ENCODE measurements at regions not wholly inside any gene's neighbourhood (a gene's known extent, or its start where the extent isn't known, plus 50 kb on each side); places are given as distances from the start of the nearest gene placed in this dataset.

DNA sequence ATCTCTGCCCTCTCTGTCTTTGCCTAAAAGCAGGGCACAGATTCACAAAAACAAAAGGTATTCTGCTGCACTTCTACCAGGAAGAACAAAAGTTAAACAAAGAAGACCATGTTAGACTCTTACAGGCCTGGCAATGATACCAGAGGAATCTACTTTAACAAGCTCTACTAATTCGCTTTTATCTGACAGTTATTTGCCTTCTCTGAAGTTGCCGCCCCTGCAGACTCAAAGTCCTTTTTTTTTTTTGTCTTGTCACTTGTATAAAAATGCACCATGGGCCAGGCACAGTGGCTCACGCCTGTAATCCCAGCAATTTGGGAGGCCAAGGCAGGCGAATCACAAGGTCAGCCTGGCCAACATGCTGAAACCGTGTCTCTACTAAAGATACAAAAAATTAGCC is 176.5 kb upstream of the UBL3 start:
- no peak for DNase-seq

DNA sequence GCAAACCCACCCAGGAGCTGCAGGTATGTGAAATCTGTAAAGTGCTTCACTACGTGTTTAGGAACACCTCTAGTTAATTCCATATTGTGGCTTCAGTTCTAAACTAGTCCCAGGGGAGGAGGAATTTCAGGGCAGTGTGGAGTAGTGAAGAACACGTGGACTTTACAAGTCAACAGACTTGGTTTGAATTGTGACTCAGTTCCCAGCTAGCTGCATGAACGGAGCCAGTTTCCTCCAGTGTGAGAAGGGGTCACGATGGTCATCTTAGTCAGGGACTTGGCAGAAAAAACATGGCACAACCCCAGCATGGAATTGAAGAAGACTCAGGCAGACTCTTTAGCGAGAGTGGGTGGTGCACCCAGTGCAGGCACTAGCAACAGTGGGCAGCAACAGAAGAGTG is 175.7 kb upstream of the UBL3 start:
- no peak for DNase-seq

DNA sequence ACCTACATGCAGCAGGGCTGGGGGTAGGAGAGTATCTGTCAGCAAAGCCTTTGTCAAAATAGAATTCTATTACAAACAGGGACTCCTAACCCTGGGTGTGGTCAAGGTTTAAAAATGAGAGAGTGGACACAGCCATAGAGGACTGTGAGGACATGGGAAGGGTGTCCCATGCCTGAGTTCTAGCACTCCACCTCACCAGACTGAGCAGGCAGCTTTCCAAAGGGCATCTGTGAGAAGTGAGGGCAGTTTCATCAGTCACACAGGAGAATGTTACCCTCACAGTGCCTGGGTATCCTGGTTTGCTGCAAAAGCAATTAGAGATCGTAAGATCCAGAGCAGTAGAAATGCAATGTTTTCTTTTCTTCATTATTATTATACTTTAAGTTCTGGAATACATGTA is 174.9 kb upstream of the UBL3 start:
- DNase-seq, result no peak

DNA sequence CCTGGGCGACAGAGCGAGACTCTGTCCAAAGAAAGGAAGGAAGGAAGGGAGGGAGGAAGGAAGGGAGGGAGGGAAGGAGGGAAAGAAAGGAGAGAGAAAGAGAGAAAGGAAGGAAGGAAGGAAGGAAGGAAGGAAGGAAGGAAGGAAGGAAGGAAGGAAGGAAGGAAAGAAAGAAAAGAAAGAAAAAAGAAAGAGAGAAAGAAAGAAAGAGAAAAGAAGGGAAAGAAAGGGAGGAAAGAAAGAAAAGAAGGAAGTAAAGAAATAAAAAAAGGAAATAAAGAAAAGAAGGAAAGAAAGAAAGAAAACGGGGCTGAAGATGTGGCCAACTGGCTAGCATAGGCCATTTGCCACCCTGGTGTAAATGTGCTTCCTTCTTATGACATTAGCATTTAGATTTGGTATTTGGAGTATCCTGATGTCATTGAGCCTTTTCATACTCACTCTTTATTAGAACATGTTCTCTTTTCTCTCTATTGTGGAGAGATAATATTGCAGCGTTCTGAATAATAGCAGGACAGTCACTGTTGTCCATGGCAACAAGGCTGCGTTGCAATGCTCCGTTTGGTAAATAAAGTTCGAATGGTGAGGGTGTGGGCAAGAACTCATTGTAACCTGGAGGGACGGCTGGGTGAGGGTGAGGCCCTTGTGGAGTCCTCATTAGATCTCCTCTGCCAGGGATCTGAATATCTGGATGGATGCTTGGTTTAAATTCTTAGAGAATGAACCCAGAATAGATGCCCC is 173.9 kb upstream of the UBL3 start:
- DNase-seq, result no peak

DNA sequence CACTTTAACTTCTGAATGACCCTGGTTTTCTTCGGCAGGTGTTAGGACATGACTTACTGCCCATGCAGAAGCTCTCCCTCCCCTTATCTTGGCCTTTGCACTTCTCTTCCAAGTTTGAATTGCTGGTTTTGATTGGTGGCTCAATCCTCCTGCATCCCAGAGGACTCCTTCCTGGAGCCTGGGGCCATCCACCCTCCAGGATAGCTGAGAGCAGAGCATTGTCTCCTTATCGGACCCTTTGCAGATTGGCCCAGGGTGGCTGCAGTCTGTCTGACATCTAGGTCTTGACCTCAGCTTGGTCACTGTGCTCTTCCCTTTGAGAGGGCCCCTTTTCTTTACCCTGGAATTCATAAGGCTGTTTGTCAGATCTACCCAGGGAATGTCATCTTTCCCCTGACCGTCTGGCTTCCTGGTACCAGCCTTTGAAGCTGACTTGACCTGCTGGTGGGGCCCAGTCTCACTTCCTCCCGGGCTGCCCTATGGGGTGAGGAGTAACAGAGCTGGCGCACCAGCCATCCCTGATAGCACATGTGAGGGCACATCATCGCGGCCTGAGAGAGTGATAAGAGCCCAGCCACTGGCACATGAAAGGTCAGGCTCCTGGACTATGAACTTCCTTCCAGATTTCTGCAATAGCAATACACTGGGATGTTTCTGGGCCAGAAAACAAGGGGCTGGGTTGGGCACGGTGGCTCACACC is 172.9 kb upstream of the UBL3 start:
- no peak for DNase-seq

DNA sequence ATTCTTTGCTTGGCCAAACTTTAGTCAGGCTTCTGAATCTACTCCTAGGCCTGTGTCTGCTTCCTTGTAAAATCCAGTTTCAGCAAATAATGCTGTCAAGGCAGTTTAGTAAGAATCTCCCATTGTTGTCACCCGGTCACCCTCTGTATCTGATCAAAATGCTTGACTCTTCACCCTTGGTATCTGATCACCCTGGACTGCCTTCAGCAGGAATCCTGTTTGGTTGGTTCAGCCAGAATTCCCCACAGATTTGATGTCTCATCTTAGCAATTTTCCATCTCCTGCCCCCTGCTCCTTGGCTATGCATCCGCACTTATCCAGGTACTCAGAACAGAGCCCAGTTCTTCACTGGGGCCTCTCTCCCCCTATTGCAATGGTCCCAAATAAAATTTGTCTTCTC is 172.4 kb upstream of the UBL3 start:
- no peak for DNase-seq

DNA sequence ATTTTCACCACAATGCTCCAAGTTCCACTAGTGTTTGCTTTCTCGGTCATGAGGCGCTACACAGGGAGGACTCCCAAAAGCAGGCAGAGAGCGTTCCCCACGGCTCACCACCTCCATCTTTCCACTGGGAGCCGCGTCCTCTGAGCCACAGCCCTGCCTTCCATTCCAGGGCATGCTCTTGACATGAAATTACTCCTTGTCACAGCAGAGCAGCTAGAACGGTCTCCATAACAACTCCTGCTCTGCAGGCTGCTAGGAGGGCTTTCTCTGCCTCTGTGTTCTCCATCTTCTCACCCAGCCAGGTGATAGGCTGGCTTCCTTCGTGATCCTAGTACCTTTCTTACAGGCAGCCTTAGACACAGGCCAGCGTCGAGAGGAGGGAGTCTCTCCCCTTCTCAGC is 171.8 kb upstream of the UBL3 start:
- no peak for DNase-seq

DNA sequence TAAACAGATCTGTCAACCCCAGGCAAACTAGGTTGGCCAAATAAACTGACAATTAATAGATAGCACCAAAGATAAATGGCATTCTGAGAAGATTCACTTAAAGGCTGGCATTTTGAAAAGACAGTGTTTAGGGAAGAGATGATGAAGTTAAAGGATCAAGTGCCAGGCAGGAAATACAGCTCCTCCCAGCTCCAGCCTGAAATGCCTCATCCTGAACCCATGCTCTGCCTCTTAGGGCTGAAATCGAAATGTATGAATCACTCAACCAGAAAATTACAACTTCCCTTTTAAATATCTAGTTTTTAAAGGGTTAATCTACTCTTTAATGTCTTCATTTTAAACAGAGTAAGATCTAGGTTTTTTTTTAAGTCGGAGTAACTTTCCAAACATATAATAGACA is 171.2 kb upstream of the UBL3 start:
- no peak for DNase-seq

DNA sequence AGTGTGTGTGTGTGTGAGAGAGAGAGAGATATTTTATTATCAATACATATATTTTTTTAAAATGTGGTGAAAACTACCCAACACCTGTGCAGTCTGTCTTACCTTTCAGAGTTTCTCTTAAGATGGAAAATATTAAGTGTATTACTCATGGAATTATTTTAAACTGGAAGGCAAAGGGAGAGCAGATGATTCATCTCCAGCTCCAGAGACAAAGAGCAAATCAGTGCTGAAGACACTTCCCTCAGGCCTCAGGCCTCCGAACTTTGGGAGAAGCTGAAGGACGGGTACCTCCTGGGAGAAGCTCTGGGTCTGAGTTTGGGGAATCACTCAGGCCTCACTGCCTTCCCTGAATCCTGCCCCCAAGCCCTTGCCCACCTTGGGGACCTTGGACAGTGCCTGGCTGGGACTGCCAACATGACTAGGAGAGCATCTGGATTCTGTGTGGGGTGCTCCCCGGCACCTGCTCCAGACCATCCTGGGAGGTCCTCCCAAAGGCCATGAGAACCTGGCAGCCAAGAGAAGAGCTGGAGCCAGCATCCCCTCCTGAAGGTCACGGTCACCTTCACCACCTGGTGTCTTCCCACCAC is 170.4 kb upstream of the UBL3 start:
- DNase-seq, result no peak

DNA sequence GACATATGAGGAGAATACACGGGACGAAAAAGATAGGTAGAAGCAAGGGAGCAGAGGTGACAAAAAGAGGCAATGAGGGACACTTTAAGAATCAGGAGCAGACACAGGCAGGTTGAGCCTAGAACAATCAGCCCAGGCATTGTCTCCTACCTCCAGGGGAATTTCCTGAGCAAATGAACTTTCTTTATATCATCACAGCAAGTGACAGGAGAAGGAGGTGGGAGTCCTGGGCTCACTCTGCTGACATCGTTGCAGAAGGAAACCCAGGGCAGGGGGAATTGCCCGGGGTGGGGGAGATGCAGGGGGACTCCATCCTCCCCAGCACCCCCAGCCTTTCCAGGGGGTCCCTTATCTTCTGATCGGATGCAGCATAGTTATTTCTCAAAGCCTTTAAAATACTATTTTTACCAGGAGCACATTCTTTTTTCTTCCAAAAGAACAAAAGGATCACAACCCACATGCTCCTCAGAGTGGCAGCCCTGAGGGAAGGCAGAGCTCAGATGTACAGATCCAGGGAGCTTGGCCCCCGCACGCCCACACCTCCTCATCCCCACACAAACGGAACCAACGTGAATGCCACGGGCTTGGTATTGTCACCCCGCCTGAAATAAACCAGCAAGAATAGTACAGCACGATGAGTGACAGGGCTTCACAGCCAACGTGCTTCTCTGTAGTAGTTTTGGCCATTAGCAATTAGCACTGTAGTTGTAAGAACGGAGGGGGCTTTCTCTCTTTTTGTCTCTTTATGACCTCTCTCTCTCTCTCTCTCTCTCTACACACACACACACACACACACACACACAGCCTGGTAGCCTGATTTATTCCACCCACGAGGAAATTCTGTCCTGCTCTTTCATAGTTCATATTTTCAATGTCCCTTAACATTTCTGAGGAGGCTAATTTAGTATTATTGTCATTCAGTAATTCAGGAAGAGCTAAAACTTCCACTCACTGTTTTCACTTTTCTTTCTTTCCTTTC is 169.5 kb upstream of the UBL3 start:
- no peak for DNase-seq

DNA sequence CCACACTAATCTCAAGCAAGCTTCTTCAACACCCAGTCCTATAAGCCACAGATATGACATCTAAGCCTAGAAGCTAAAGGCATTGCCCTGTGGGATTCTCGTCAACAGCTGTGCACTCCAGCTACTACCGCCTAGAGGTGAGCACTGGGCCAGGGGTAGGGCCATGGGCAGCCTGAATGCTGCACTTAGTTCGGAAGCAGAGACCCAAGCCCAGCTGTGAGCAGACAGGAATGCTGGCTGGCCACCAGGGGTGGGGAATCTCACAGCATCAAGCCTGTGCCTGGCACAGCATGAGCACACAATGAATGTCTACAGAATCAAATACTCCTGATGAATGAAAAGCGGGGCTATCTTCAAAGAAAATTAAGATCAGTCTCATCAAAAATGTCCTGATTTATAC is 167.5 kb upstream of the UBL3 start:
- DNase-seq, result no peak

DNA sequence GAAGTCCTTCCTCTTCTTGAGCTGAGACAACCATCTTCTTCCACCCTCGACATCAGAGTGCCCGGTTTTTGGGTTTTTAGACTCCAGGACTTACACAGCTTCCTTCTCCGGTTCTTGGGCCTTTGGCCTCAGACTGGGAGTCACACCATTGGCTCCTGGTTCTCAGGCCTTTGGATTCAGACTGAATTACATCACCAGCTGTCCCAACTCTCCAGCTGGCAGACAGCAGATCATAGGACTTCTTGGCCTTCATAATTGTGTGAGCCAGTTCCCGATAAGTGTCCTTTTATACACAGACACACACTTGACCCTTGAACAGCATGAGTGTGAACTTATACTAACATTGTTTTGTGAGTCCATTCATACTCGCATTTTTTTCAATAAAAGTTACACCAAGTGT is 166.0 kb upstream of the UBL3 start:
- no peak for DNase-seq

DNA sequence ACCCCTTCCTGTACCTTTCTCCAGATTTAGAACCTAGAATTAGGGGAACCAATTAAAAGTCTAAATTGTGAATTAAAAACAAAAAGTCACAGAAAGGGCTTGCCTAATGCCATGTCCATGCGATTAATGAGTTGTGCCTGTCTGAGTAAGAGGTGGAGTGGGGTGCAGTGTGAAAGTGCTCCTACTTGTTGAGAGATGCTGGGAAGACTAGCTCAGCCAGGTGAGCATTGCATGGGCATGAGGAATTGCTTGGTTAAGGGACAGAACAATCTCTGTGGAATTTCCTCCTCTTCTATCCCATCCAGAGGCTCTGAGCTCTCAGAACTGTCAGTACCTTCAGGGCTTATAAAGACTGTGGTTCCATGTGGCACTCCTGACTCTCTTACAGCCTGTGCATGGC is 159.0 kb upstream of the UBL3 start:
- DNase-seq, result no peak

DNA sequence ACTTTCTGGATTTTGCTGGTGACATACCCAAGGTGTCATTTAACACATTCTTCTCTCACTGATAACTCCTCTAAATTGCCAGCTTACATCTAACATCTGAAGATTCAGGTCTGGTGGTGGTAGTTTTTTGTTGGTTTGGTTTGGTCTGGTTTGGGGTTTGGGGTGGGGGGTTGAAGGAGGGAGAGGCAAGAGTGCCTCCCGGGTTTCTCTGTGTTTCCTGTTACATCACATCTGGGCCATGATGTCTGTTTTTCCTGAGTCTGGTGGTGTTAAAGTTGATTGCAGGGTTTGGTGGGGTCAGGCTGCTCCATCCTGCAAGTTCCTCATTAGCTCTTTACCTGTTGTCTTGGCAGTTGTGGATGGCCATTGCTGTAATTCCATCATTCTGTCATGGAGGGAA is 155.8 kb upstream of the UBL3 start:
- DNase-seq, result no peak

DNA sequence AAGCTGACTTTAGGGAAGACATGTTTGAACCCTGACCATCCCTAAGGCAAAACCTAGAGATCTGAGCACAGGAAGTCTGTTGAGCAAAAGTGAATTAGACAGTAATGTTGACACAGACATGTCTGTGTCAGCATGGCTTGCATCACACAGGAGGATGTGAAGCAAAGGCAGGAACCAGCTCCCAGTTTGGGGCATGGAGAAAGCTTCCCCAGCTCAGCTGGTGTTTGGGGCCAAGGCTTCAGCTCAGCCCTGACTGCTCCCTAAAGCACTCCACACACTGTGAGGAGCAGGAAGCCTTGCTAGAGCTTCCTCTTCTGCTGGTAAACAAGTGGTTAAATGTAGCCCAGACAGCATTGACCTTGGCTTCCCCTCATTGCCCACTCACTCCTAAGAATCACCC is 153.8 kb upstream of the UBL3 start:
- DNase-seq, result no peak

DNA sequence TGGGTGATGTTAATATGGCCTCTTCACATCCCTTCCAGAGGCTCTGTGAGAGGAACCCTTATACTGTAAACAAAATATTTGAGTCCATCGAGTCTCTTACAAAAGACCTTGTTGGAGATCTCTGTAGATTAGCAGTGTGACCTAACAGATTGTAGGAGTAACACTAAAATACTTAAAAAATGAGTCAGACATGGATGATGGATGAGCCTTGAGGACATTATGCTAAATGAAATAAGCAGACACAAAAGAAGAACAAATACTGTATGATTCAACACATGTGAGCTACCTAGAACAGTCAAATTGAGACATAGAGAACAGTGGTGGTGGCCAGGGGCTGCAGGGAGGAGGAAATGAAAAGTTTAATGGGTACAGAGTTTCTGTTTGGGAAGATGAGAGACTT is 152.2 kb upstream of the UBL3 start:
- no peak for DNase-seq

DNA sequence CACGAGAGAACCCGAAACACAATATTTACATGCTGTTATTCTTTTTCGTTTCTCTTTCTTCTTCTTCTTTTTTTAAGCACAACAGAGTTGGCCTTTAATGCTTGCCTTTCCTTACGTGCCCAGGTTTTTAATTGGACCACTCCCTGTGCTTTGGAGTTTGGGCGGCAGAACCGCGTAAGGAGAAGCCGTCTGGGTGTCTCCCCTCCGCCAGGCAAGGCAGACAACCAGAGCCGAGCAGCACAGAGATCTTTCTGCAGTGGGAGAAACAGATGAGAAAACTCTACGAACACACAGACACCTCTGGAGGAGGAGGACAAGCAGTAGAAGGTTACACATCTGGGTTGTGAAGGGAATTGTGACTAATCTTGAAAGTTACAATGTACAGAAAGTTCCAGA is 150.0 kb upstream of the UBL3 start:
- DNase-seq, result no peak

DNA sequence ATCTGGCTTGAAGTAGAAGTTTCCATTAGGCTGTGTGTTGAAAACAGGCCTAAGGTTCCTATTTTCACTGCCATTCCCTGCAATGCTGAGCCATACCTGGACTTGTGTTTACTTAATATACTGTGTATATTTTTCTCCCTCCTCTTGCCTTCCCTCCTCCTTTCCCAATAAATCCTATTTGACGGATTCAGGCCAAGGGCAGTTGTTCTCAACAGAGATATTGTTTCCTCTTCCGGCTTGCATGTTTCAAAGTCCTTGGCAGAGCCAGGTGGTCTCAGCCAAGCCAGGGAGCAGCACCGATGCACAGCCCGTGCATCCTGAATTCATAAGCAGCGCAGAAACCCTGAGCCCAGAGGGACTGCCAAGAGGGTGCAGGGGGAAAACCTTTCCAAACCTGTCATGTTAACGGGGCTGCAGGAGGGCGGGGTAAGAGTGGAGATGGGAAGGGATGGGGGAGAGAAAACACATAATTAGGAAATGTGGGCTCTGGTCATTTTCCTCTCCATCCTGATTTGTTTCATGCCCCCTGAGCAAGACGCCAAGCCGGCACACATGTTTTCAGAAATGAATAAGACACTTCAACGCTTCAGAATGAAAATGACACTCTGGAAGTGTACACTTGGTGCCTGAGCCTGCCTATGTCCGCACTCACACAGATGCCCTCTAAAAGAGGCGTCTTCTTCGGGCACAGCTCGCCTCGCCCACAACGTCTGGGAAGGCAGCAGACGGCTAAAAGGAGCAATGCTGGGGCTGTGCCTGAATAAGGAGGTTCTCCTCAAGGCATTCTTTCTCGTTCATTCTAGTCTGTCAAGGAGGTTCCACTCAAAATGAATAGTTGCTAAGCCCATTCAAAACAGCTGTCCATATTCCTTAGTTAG is 149.3 kb upstream of the UBL3 start:
- DNase-seq, result no peak

DNA sequence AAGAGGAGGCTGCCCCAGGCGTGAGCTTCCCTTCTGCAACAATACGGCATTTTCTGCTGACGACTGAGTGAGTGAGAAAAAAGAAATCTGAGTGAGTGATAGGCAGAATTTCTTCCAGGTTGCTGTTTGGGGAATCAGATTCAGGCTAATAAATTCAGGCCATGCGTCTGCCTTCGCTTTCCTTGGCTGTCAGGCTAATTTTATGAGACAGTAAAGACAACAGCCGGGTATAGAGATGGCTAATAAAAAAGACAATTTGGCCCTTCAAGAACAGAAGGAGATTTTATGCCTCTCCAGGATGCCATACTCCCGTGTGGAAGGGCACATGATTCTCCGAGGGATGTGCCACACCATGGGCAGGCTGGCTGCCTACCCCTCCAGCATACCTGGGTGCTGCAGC is 145.9 kb upstream of the UBL3 start:
- DNase-seq, result no peak

DNA sequence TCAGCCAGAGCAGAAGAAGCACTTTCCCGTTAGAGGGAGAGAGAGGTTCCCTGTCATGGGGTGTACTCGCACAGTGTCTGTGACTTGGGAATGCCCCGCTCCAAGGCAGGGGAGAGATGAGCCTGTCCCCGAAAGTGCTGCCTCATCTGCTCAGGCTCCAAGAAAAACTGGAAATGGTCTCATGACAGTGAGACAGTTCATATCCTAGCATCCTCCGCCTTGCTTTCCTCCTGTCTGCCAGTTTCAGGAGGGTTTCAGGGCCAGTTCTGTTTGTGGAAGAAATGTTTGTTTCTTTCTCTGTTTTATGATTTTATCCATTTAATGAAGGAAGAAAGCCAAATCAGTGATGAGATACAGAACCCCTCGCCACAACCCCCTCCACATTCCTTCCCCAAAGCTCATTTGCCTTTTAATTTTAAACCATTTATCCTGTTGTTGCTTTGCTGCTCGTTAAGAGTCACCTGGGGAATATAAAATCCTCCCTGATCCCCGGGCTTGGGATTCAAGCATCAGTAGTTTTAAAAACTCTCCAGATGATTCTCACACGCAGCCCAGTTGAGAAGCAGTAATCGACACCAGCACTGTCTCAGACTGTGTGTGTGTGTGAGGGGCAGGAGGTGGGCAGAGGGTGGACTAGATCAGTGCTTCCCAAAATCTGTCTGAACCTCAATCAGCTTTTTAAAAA is 144.6 kb upstream of the UBL3 start:
- no peak for DNase-seq

DNA sequence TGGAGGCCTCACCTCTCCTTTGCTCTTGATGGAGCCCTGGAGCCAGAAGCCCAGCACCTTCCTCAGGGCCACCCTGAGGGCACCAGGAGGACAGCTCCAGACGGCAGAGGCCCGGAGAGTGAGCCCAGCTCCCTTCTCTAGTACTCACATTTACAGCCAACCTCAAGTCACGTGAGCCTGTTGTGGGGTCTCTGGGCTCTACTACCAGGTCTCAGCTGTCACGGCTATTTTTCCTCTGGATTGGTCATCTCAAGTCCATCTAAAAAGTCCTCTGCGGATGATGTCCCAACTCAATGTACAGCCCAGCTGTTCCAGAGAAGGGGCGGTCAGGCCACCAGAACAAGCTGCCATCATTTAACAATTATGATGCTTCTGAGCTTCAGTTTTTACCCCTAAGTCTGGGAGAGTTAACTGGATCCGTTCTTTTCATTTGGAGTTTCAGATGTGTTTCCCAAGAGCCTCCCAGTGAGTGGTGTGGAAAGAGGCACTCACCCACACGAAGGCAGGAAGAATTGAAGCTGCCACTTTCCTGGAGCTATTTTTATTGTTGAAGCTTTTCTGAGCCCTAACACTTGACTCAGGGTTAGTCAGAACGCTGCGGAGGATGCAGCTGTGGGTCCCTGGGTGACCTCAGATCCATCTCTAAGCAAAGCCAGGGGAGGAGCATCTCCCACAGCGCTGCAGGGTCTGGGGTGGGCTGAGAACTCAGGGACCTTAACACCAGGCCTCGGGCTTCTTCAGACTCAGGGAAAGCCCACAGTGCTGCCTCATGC is 143.5 kb upstream of the UBL3 start:
- DNase-seq, result no peak
